Heart left ventricle (tissue), 13 donors: ENCODE measurements at regions not wholly inside any gene's neighbourhood (a gene's known extent, or its start where the extent isn't known, plus 50 kb on each side); places are given as distances from the start of the nearest gene placed in this dataset.

Source experiments
- POLR2A ChIP-seq, 2 donors: fragments of 450-650 bp; IDR thresholded peaks; one replicate each; pipeline ENCODE4 v1.6.1; 2017; ENCODE audit warnings: antibody characterized with exemption in 2 of 2, mild to moderate bottlenecking in 2 of 2, moderate library complexity in 2 of 2
- TF ChIP-seq, protein P1 (sequence below), 12 donors: fragments of 200-600 bp; sonication (generic) in 4 of 12; IDR thresholded peaks; one replicate each; pipeline versions ENCODE4 v1.5.0 to v1.8.0; 2018 to 2022; ENCODE audit warnings: antibody characterized with exemption in 12 of 12, mild to moderate bottlenecking in 5 of 12
- donor health status: ischemic (EF 13 %, LVEDD 7.1; RV severe dilation, severe dysfunction).
- donor health status: DM: no; HTN: yes; CAD: no.
- donor health status: DM: no; HTN: no; CAD: no.
- donor health status: ischemic (EF 25% LVEDD 6.9; RV normal size, moderate dysfunction).
- donor health status: ischemic (EF 25% LVEDD 5.7; RV mildly dilated, moderate dysfunction).
- donor health status: ischemic (EF 35%, LVEDD 5.7; RV mildly dilated, moderate dysfunction).
- donor health status: nonischemic (EF 11% LVEDD 7.7; RV severe dilation, severe dysfunction).
- donor health status: DM: yes; HTN: yes; CAD: no.
- donor health status: PGD.
- donor health status: ischemic (EF 29% LVEDD 5.4; RV normal size, mild dysfunction).
- donor health status: nonischemic (EF 23%, LVEDD 6.1; RV moderate dilation, normal function).

DNA sequence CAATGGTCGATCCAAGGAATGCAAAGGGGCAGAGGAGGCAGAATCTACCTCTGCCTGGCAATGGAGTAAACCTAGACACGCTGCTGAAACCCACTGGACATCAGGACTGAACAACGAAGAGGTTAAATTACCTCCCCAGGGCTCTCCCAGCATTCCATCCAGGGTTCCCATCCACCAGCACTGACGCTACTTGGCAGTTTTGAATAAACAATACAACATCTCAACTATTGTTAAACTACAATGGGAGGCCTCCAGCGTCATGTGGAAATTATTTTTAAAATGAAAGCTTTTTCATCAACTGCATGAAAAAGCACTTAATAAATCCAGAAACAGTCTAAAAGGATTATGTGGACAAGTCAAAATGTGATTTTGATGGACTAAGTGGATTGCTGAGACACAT, 96.8 kb upstream of the NHSL1 start:
- TF ChIP-seq, protein P1, sequence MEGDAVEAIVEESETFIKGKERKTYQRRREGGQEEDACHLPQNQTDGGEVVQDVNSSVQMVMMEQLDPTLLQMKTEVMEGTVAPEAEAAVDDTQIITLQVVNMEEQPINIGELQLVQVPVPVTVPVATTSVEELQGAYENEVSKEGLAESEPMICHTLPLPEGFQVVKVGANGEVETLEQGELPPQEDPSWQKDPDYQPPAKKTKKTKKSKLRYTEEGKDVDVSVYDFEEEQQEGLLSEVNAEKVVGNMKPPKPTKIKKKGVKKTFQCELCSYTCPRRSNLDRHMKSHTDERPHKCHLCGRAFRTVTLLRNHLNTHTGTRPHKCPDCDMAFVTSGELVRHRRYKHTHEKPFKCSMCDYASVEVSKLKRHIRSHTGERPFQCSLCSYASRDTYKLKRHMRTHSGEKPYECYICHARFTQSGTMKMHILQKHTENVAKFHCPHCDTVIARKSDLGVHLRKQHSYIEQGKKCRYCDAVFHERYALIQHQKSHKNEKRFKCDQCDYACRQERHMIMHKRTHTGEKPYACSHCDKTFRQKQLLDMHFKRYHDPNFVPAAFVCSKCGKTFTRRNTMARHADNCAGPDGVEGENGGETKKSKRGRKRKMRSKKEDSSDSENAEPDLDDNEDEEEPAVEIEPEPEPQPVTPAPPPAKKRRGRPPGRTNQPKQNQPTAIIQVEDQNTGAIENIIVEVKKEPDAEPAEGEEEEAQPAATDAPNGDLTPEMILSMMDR (IDR thresholded peaks at IDR 0.05), result no peak
- no peak for TF ChIP-seq POLR2A (IDR thresholded peaks at IDR 0.05)
